ENCODE measurements at regions not wholly inside any gene's neighbourhood (a gene's known extent, or its start where the extent isn't known, plus 50 kb on each side); places are given as distances from the start of the nearest gene placed in this dataset.
"Not testable (repeated sequence)": the region's sequence is repeated elsewhere in the genome, so short reads cannot be mapped to it uniquely, and the experiment has no call there.

GRCh38 chrX:883588-883987, 253.0 kb downstream of the SHOX start:
- TF ChIP-seq CTCF (IDR thresholded peaks at IDR 0.05; ENCODE audit: unreplicated experiment) = no peak
- Mint-ChIP-seq H3K4me3 (ENCODE audit: unreplicated experiment) (no peak overlapping the region), H3K4me1 (ENCODE audit: insufficient read depth, unreplicated experiment) (no peaks in the 10 kb centered on the region), H3K27ac (ENCODE audit: low read depth, unreplicated experiment) (no peak overlapping the region), H3K36me3 (ENCODE audit: insufficient read depth, unreplicated experiment) (no peaks in the 10 kb centered on the region), H3K27me3 (ENCODE audit: insufficient read depth, unreplicated experiment) (no peaks in the 10 kb centered on the region), H3K9me3 (ENCODE audit: unreplicated experiment) (peaks cover 22% of the 10 kb centered on the region)
- ChIA-PET CTCF (no interaction called here), POLR2A (no interaction called here)
- DNase-seq (ENCODE audit: unreplicated experiment) = no peak
- BruUV-seq (replicated peaks) = no TSS peak
- intact Hi-C loops (cut with micrococcal nuclease) = no loop called here

GRCh38 chrX:879756-880698, 249.4 kb downstream of the SHOX start:
- peaks cover 26% of the 10 kb centered on the region for H3K9me3 Mint-ChIP-seq (ENCODE audit: unreplicated experiment)
- H3K36me3 Mint-ChIP-seq (ENCODE audit: insufficient read depth, unreplicated experiment); H3K4me1 Mint-ChIP-seq (ENCODE audit: insufficient read depth, unreplicated experiment); H3K4me3 Mint-ChIP-seq (ENCODE audit: unreplicated experiment); intact Hi-C loops (cut with micrococcal nuclease); POLR2A ChIA-PET; BruUV-seq (replicated peaks); DNase-seq (ENCODE audit: unreplicated experiment); CTCF ChIA-PET; H3K27me3 Mint-ChIP-seq (ENCODE audit: insufficient read depth, unreplicated experiment); H3K27ac Mint-ChIP-seq (ENCODE audit: low read depth, unreplicated experiment): not testable (repeated sequence)

- intact Hi-C loops (cut with micrococcal nuclease) = no loop called here
- POLR2A ChIA-PET = no interaction called here
- TF ChIP-seq CTCF (IDR thresholded peaks at IDR 0.05; ENCODE audit: unreplicated experiment) = no peak
- CTCF ChIA-PET = no interaction called here
- no peak overlapping the region for H3K27ac Mint-ChIP-seq (ENCODE audit: low read depth, unreplicated experiment)
- H3K27me3 Mint-ChIP-seq (ENCODE audit: insufficient read depth, unreplicated experiment) = no peaks in the 10 kb centered on the region
- H3K4me3 Mint-ChIP-seq (ENCODE audit: unreplicated experiment) = no peak overlapping the region
- H3K4me1 Mint-ChIP-seq (ENCODE audit: insufficient read depth, unreplicated experiment) = no peaks in the 10 kb centered on the region
- H3K36me3 Mint-ChIP-seq (ENCODE audit: insufficient read depth, unreplicated experiment) = no peaks in the 10 kb centered on the region
- peaks cover 13% of the 10 kb centered on the region for H3K9me3 Mint-ChIP-seq (ENCODE audit: unreplicated experiment)
- no TSS peak for BruUV-seq (replicated peaks)
- no peak for DNase-seq (ENCODE audit: unreplicated experiment)
Measured at GRCh38 chrX:874061-874460, 243.5 kb downstream of the SHOX start.

- no peak for DNase-seq (ENCODE audit: unreplicated experiment)
- H3K36me3 Mint-ChIP-seq (ENCODE audit: insufficient read depth, unreplicated experiment) = no peaks in the 10 kb centered on the region
- H3K4me3 Mint-ChIP-seq (ENCODE audit: unreplicated experiment) = no peak overlapping the region
- no peaks in the 10 kb centered on the region for H3K27me3 Mint-ChIP-seq (ENCODE audit: insufficient read depth, unreplicated experiment)
- intact Hi-C loops (cut with micrococcal nuclease) = no loop called here
- POLR2A ChIA-PET = no interaction called here
- CTCF ChIA-PET = no interaction called here
- H3K4me1 Mint-ChIP-seq (ENCODE audit: insufficient read depth, unreplicated experiment) = no peaks in the 10 kb centered on the region
- BruUV-seq (replicated peaks) = no TSS peak
- TF ChIP-seq CTCF (IDR thresholded peaks at IDR 0.05; ENCODE audit: unreplicated experiment) = no peak
- H3K9me3 Mint-ChIP-seq (ENCODE audit: unreplicated experiment) = peaks cover 13% of the 10 kb centered on the region
- no peak overlapping the region for H3K27ac Mint-ChIP-seq (ENCODE audit: low read depth, unreplicated experiment)
Measured at GRCh38 chrX:873016-873415, 242.4 kb downstream of the SHOX start.
